H1 (cell line): ENCODE measurements at regions not wholly inside any gene's neighbourhood (a gene's known extent, or its start where the extent isn't known, plus 50 kb on each side); places are given as distances from the start of the nearest gene placed in this dataset.
"Not testable (repeated sequence)": the region's sequence is repeated elsewhere in the genome, so short reads cannot be mapped to it uniquely, and the experiment has no call there.

Source experiments
- CTCF ChIA-PET: fragments of 300-600 bp; sonication (Branson Sonifier 250); formaldehyde crosslinking; loops from one replicate; lab custom pipeline; 2021; ENCODE audit not compliant: partially characterized antibody; lab: Charles Lee
- POLR2A ChIA-PET: fragments of 300-600 bp; sonication (Branson Sonifier 250); formaldehyde crosslinking; loops from one replicate; lab custom pipeline; 2021; ENCODE audit warnings: inconsistent platforms; ENCODE audit not compliant: partially characterized antibody; lab: Charles Lee
- DNase-seq, 2 experiments: peaks; one replicate each; pipeline versions ENCODE4 v3.0.0 to v3.0.0-alpha.2; 2010 to 2022; ENCODE audit warnings: low spot score in 2 of 2, low read depth in 1 of 2, mixed read lengths in 1 of 2
- FAIRE-seq: peaks from 2 replicates; lab custom pipeline; 2011; peaks lifted over from hg19 to GRCh38; lab: Jason Lieb, UNC
- H2AFZ ChIP-seq: 2 replicates; pipeline ENCODE4 v1.8.1; 2012; ENCODE audit warnings: low read length, inconsistent platforms
- H2AK5ac ChIP-seq: 2 replicates; pipeline ENCODE4 v1.6.1; 2013; ENCODE audit warnings: low read depth, low read length
- H2BK120ac ChIP-seq: replicated peaks from 2 replicates; pipeline ENCODE3; 2013; ENCODE audit warnings: low read depth, low read length, inconsistent platforms
- H2BK12ac ChIP-seq: 2 replicates; pipeline ENCODE4 v1.6.1; 2013; ENCODE audit warnings: low read depth, low read length
- H2BK15ac ChIP-seq: 2 replicates; pipeline ENCODE4 v1.6.1; 2013; ENCODE audit warnings: low read length
- H2BK20ac ChIP-seq: 2 replicates; pipeline ENCODE4 v1.6.1; 2013; ENCODE audit warnings: low read length
- H2BK5ac ChIP-seq: 2 replicates; pipeline ENCODE4 v1.6.1; 2013; ENCODE audit warnings: low read depth, low read length
- H3K14ac ChIP-seq: 2 replicates; pipeline ENCODE4 v1.6.1; 2013; ENCODE audit warnings: inconsistent platforms; ENCODE audit not compliant: insufficient read length
- H3K18ac ChIP-seq: 2 replicates; pipeline ENCODE4 v1.6.1; 2013; ENCODE audit warnings: low read length; ENCODE audit errors: extremely low read depth
- H3K23ac ChIP-seq: 2 replicates; pipeline ENCODE4 v1.6.1; 2013; ENCODE audit warnings: inconsistent platforms; ENCODE audit not compliant: insufficient read length
- H3K23me2 ChIP-seq: 2 replicates; pipeline ENCODE4 v1.6.1; 2013; ENCODE audit warnings: low read depth, low read length
- H3K27ac ChIP-seq: 2 replicates; pipeline ENCODE4 v1.6.1; 2011; ENCODE audit warnings: low read depth, low read length, inconsistent platforms
- H3K27me3 ChIP-seq, 4 experiments: replicated peaks in 1 of 4; 1 replicate in 1 of 4; 2 replicates in 3 of 4; pipeline versions ENCODE4 v1.6.1 to v1.8.1; 2011 to 2013; ENCODE audit warnings: low read length in 3 of 4, mild to moderate bottlenecking in 3 of 4, inconsistent platforms in 2 of 4, mixed read lengths in 2 of 4, moderate library complexity in 1 of 4; ENCODE audit not compliant: control insufficient read depth in 3 of 4, insufficient read depth in 3 of 4; ENCODE audit errors: extremely low read depth in 1 of 4
- H3K36me3 ChIP-seq, 4 experiments: 2 replicates each; pipeline versions ENCODE4 v1.6.1 to v1.8.1; 2011 to 2013; ENCODE audit warnings: mild to moderate bottlenecking in 4 of 4, low read length in 3 of 4, moderate library complexity in 2 of 4, control low read depth in 1 of 4, inconsistent platforms in 1 of 4; ENCODE audit not compliant: insufficient read depth in 4 of 4, control insufficient read depth in 2 of 4
- H3K4ac ChIP-seq: replicated peaks from 2 replicates; pipeline ENCODE3; 2013; ENCODE audit warnings: low read length, low read depth, mixed read lengths, inconsistent platforms; ENCODE audit not compliant: insufficient read length
- H3K4me1 ChIP-seq, 4 experiments: replicated peaks in 1 of 4; 1 replicate in 1 of 4; 2 replicates in 3 of 4; pipeline versions ENCODE4 v1.6.1 to v1.8.1; 2011 to 2013; ENCODE audit warnings: low read length in 3 of 4, inconsistent platforms in 2 of 4, mixed read lengths in 1 of 4; ENCODE audit not compliant: insufficient read depth in 4 of 4, control insufficient read depth in 3 of 4
- H3K4me2 ChIP-seq, 2 experiments: 2 replicates each; pipeline versions ENCODE4 v1.6.1 to v1.8.1; 2011 to 2013; ENCODE audit warnings: low read depth in 2 of 2, low read length in 2 of 2, control low read depth in 1 of 2, inconsistent platforms in 1 of 2, mild to moderate bottlenecking in 1 of 2; ENCODE audit not compliant: insufficient read depth in 1 of 2
- H3K4me3 ChIP-seq, 4 experiments: fragments of 200-600, 300-600 bp in 1 of 4; sonication (generic), shearing (Covaris generic), sonication (Bioruptor Twin) in 1 of 4; 2 replicates each; pipeline versions ENCODE4 v1.5.1 to v1.8.1; 2011 to 2016; ENCODE audit warnings: low read length in 4 of 4, low read depth in 3 of 4, control low read depth in 2 of 4, inconsistent platforms in 2 of 4, mild to moderate bottlenecking in 2 of 4, mixed read lengths in 1 of 4, moderate library complexity in 1 of 4; ENCODE audit not compliant: insufficient read depth in 2 of 4; ENCODE audit errors: extremely low read depth in 1 of 4
- H3K56ac ChIP-seq: replicated peaks from 2 replicates; pipeline ENCODE3; 2013; ENCODE audit warnings: low read depth, mild to moderate bottlenecking, mixed read lengths, low read length, inconsistent platforms; ENCODE audit not compliant: insufficient read length
- H3K79me1 ChIP-seq: 2 replicates; pipeline ENCODE4 v1.6.1; 2013; ENCODE audit warnings: low read depth, low read length, control low read depth
- H3K79me2 ChIP-seq, 2 experiments: 2 replicates each; pipeline versions ENCODE4 v1.6.1 to v1.8.1; 2012 to 2013; ENCODE audit warnings: low read length in 2 of 2, mild to moderate bottlenecking in 2 of 2, inconsistent platforms in 1 of 2; ENCODE audit not compliant: insufficient read depth in 2 of 2, control insufficient read depth in 1 of 2
- H3K9ac ChIP-seq, 4 experiments: replicated peaks in 1 of 4; 1 replicate in 1 of 4; 2 replicates in 3 of 4; pipeline versions ENCODE4 v1.6.1 to v1.8.1; 2011 to 2013; ENCODE audit warnings: low read depth in 3 of 4, low read length in 3 of 4, control low read depth in 2 of 4, mild to moderate bottlenecking in 2 of 4, moderate library complexity in 2 of 4, inconsistent platforms in 1 of 4; ENCODE audit errors: extremely low read depth in 1 of 4
- H3K9me3 ChIP-seq, 2 experiments: 2 replicates each; pipeline versions ENCODE4 v1.6.1 to v1.8.1; 2012 to 2013; ENCODE audit warnings: mild to moderate bottlenecking in 2 of 2, moderate library complexity in 2 of 2, control low read depth in 1 of 2, inconsistent platforms in 1 of 2, low read depth in 1 of 2, low read length in 1 of 2, mixed read lengths in 1 of 2; ENCODE audit not compliant: insufficient read depth in 2 of 2
- H4K20me1 ChIP-seq, 2 experiments: replicated peaks in 1 of 2; 2 replicates each; pipeline versions ENCODE3 to v1.8.1; 2011 to 2013; ENCODE audit warnings: inconsistent platforms in 2 of 2, low read length in 2 of 2, mild to moderate bottlenecking in 1 of 2; ENCODE audit not compliant: insufficient read depth in 2 of 2, control insufficient read depth in 1 of 2
- H4K5ac ChIP-seq: 2 replicates; pipeline ENCODE4 v1.6.1; 2013; ENCODE audit warnings: low read length, low read depth, mixed read lengths, inconsistent platforms; ENCODE audit not compliant: insufficient read length
- H4K8ac ChIP-seq: 2 replicates; pipeline ENCODE4 v1.8.0; 2013; ENCODE audit warnings: mild to moderate bottlenecking, moderate library complexity, low read length, inconsistent platforms; ENCODE audit not compliant: insufficient read depth; ENCODE audit errors: extremely low read depth
- H4K91ac ChIP-seq: replicated peaks from 2 replicates; pipeline ENCODE3; 2013; ENCODE audit warnings: low read length, mixed read lengths, inconsistent platforms; ENCODE audit not compliant: insufficient read length
- WGBS, 2 experiments: shearing (Covaris generic) in 1 of 2; methylation state at CpG; one replicate each; pipeline versions ENCODE4 v1.1.6 to v1.1.7; 2013 to 2015; ENCODE audit warnings: low lambda C conversion rate in 2 of 2, mixed read lengths in 2 of 2, inconsistent platforms in 1 of 2, low coverage in 1 of 2, missing lambda C conversion rate in 1 of 2; ENCODE audit not compliant: insufficient replicate concordance in 2 of 2, insufficient coverage in 1 of 2, insufficient read length in 1 of 2; ENCODE audit errors: extremely low coverage in 1 of 2, missing lambda C conversion rate in 1 of 2; 5-methylcytosine and 5-hydroxymethylcytosine counted together

GRCh38 chr20:29604163-29604562, 1653.3 kb upstream of the DEFB115 start:
- H3K18ac ChIP-seq, H4K8ac ChIP-seq, H3K23me2 ChIP-seq, H3K27ac ChIP-seq, H2AFZ ChIP-seq, H3K9ac ChIP-seq, H2BK12ac ChIP-seq, H3K14ac ChIP-seq, H3K4me2 ChIP-seq, H2BK15ac ChIP-seq, FAIRE-seq, H3K4me3 ChIP-seq, H2AK5ac ChIP-seq, H4K20me1 ChIP-seq, DNase-seq, H2BK5ac ChIP-seq, H3K27me3 ChIP-seq, POLR2A ChIA-PET, H3K36me3 ChIP-seq, H3K79me1 ChIP-seq, H3K4ac ChIP-seq, H4K5ac ChIP-seq, H3K56ac ChIP-seq, CTCF ChIA-PET, H2BK20ac ChIP-seq, H2BK120ac ChIP-seq, H4K91ac ChIP-seq, H3K4me1 ChIP-seq, H3K23ac ChIP-seq, H3K79me2 ChIP-seq: not testable (repeated sequence)
- 0% methylated on average over 1 of the region's 1 CpG; no CpG with 5 or more reads in 1 of the 2 experiments for WGBS, 2 experiments
- peaks cover 19 to 37% of the 10 kb centered on the region in 2 experiments; a peak in 3 of 4 replicates for H3K9me3 ChIP-seq

GRCh38 chr20:29606171-29606570, 1651.3 kb upstream of the DEFB115 start:
- H2AK5ac ChIP-seq, H3K23ac ChIP-seq, H3K27ac ChIP-seq, CTCF ChIA-PET, H4K91ac ChIP-seq, H4K20me1 ChIP-seq, H2BK120ac ChIP-seq, H3K9ac ChIP-seq, H2AFZ ChIP-seq, H3K79me2 ChIP-seq, H2BK12ac ChIP-seq, H3K14ac ChIP-seq, FAIRE-seq, H3K4ac ChIP-seq, H4K5ac ChIP-seq, DNase-seq, H3K56ac ChIP-seq, H3K18ac ChIP-seq, H3K27me3 ChIP-seq, H3K23me2 ChIP-seq, H3K36me3 ChIP-seq, H3K4me2 ChIP-seq, H3K79me1 ChIP-seq, POLR2A ChIA-PET, H2BK20ac ChIP-seq, H4K8ac ChIP-seq, H2BK5ac ChIP-seq, H3K4me3 ChIP-seq, H3K4me1 ChIP-seq, H2BK15ac ChIP-seq: not testable (repeated sequence)
- H3K9me3 ChIP-seq: peaks cover 19 to 31% of the 10 kb centered on the region in 2 experiments; a peak in 3 of 4 replicates
- WGBS, 2 experiments: 72% methylated on average over 3 of the region's 3 CpGs; no CpG with 5 or more reads in 1 of the 2 experiments
